HepG2 (cell line): ENCODE measurements at regions not wholly inside any gene's neighbourhood (a gene's known extent, or its start where the extent isn't known, plus 50 kb on each side); places are given as distances from the start of the nearest gene placed in this dataset.

ENCODE experiments used
- ATAC-seq: fragments of 200-7000 bp; cut with Tn5 transposase; 3 replicates; pipeline ENCODE4 v1.9.1; 2020; ENCODE audit warnings: mild to moderate bottlenecking, moderate library complexity
- BruUV-seq: library from RNA; stranded (reverse); fragments of 400-500 nt; replicated peaks from 2 replicates; lab custom pipeline; 2021; lab: Mats Ljungman, UMichigan
- CTCF ChIA-PET: fragments of 300-600 bp; formaldehyde crosslinking; extraction: SDS; loops from one replicate; lab custom pipeline; 2021; ENCODE audit warnings: low total read pairs, inconsistent platforms, low intra/inter-chr PET ratio; lab: Yijun Ruan, JAX
- POLR2A ChIA-PET: fragments of 350-600 bp; sonication (Branson Sonifier 250); formaldehyde crosslinking; loops from one replicate; lab custom pipeline; 2020; ENCODE audit warnings: antibody characterized with exemption, inconsistent platforms; lab: Yijun Ruan, JAX
- DNase-seq: peaks from one replicate; pipeline ENCODE4 v3.0.0-alpha.2; 2015; ENCODE audit warnings: low spot score
- FAIRE-seq: peaks from 3 replicates; lab custom pipeline; 2011; peaks lifted over from hg19 to GRCh38; lab: Jason Lieb, UNC
- H2AFZ ChIP-seq: one replicate; pipeline ENCODE4 v1.6.1; 2011; ENCODE audit warnings: low read length, inconsistent platforms
- H3K27ac ChIP-seq: fragments of 300-600 bp; 3 replicates; pipeline ENCODE4 v1.8.0; 2011; ENCODE audit warnings: mixed run types, mild to moderate bottlenecking, mixed read lengths, low read length, inconsistent platforms; ENCODE audit not compliant: insufficient read depth; ENCODE audit errors: extremely low read length
- H3K27me3 ChIP-seq, 2 experiments: fragments of 200-600 bp in 1 of 2; 2 replicates in 1 of 2; 3 replicates in 1 of 2; pipeline versions ENCODE4 v1.6.0 to v1.8.0; 2011; ENCODE audit warnings: low read length in 2 of 2, mild to moderate bottlenecking in 2 of 2, moderate library complexity in 2 of 2, inconsistent platforms in 1 of 2; ENCODE audit not compliant: insufficient read depth in 2 of 2, control insufficient read depth in 1 of 2
- H3K36me3 ChIP-seq, 2 experiments: fragments of 200-600 bp in 1 of 2; replicated peaks in 1 of 2; 2 replicates in 1 of 2; 3 replicates in 1 of 2; pipeline versions ENCODE4 v1.5.1 to v1.8.0; 2011; ENCODE audit warnings: low read length in 2 of 2, inconsistent platforms in 1 of 2; ENCODE audit not compliant: insufficient read depth in 2 of 2, control insufficient read depth in 1 of 2
- H3K4me1 ChIP-seq: 2 replicates; pipeline ENCODE4 v1.5.1; 2012; ENCODE audit warnings: low read length, inconsistent platforms; ENCODE audit not compliant: insufficient read depth
- H3K4me2 ChIP-seq: 2 replicates; pipeline ENCODE4 v1.6.0; 2011; ENCODE audit warnings: low read depth, low read length, inconsistent platforms
- H3K4me3 ChIP-seq, 3 experiments: fragments of 200-600 bp in 1 of 3; sonication (generic), shearing (Covaris generic) in 1 of 3; replicated peaks in 1 of 3; 2 replicates each; pipeline ENCODE4 v1.5.1; 2011 to 2016; ENCODE audit warnings: low read length in 3 of 3, inconsistent platforms in 2 of 3, low read depth in 2 of 3, mild to moderate bottlenecking in 2 of 3, control low read depth in 1 of 3, mixed read lengths in 1 of 3; ENCODE audit not compliant: insufficient read depth in 1 of 3
- H3K79me2 ChIP-seq: one replicate; pipeline ENCODE4 v1.6.1; 2011; ENCODE audit warnings: low read length, inconsistent platforms; ENCODE audit not compliant: insufficient read depth
- H3K9ac ChIP-seq: 2 replicates; pipeline ENCODE4 v1.6.0; 2011; ENCODE audit warnings: mild to moderate bottlenecking, low read depth, low read length, inconsistent platforms; ENCODE audit not compliant: insufficient read depth
- H3K9me3 ChIP-seq: 2 replicates; pipeline ENCODE4 v1.5.1; 2012; ENCODE audit warnings: mild to moderate bottlenecking, low read length
- H4K20me1 ChIP-seq: 2 replicates; pipeline ENCODE4 v1.6.0; 2011; ENCODE audit warnings: inconsistent platforms, mild to moderate bottlenecking, low read length, moderate library complexity; ENCODE audit not compliant: insufficient read depth
- ATAD3A ChIP-seq: sonication (generic); formaldehyde crosslinking; IDR thresholded peaks from 2 replicates; pipeline ENCODE4 v1.4.0; 2020; ENCODE audit warnings: missing genetic modification reagents
- CHD4 ChIP-seq: fragments of 200-600 bp; sonication (generic); IDR thresholded peaks from 2 replicates; pipeline ENCODE4 v1.7.0; 2017; ENCODE audit warnings: mild to moderate bottlenecking, low read length, borderline replicate concordance
- ERF ChIP-seq: IDR thresholded peaks from 2 replicates; pipeline ENCODE4 v1.6.1; 2018; ENCODE audit warnings: missing biosample characterization, missing genetic modification reagents
- HCFC1 ChIP-seq: fragments of 150-350 bp; IDR thresholded peaks from 2 replicates; pipeline ENCODE4 v1.6.1; 2014; ENCODE audit warnings: low read depth, low read length
- HNRNPL ChIP-seq: fragments of 200-400 bp; formaldehyde crosslinking; IDR thresholded peaks from 2 replicates; pipeline ENCODE4 v1.6.1; 2017; ENCODE audit warnings: mild to moderate bottlenecking, low read depth, low read length
- MAF1 ChIP-seq: sonication (generic); formaldehyde crosslinking; IDR thresholded peaks from 2 replicates; pipeline ENCODE4 v1.5.0; 2020; ENCODE audit warnings: missing genetic modification reagents, borderline replicate concordance
- MTA1 ChIP-seq: sonication (generic); formaldehyde crosslinking; IDR thresholded peaks from 2 replicates; pipeline ENCODE4 v1.4.0; 2020; ENCODE audit warnings: missing genetic modification reagents, mild to moderate bottlenecking, borderline replicate concordance
- MTA3 ChIP-seq: sonication (generic); formaldehyde crosslinking; IDR thresholded peaks from 2 replicates; pipeline ENCODE4 v1.4.0; 2020; ENCODE audit warnings: missing genetic modification reagents
- MYC ChIP-seq: sonication (generic); formaldehyde crosslinking; IDR thresholded peaks from 2 replicates; pipeline ENCODE4 v1.9.0; 2021; ENCODE audit warnings: missing genetic modification reagents, borderline replicate concordance
- PRMT3 ChIP-seq: sonication (generic); formaldehyde crosslinking; IDR thresholded peaks from 2 replicates; pipeline ENCODE4 v1.8.1; 2022; ENCODE audit warnings: low read depth, mild to moderate bottlenecking, moderate library complexity, missing genetic modification reagents, borderline replicate concordance
- REXO4 ChIP-seq: sonication (generic); formaldehyde crosslinking; IDR thresholded peaks from 2 replicates; pipeline ENCODE4 v1.8.0; 2022; ENCODE audit warnings: missing genetic modification reagents, mild to moderate bottlenecking, borderline replicate concordance
- SMAD1 ChIP-seq: sonication (generic); formaldehyde crosslinking; IDR thresholded peaks from 2 replicates; pipeline ENCODE4 v1.4.0; 2020; ENCODE audit warnings: missing genetic modification reagents, low read depth, mild to moderate bottlenecking, borderline replicate concordance
- ZNF274 ChIP-seq: sonication (generic); formaldehyde crosslinking; IDR thresholded peaks from 2 replicates; pipeline ENCODE4 v1.5.1; 2020; ENCODE audit warnings: mild to moderate bottlenecking, missing genetic modification reagents
- ZNF329 ChIP-seq: sonication (generic); formaldehyde crosslinking; IDR thresholded peaks from 2 replicates; pipeline ENCODE4 v1.9.0; 2021; ENCODE audit warnings: low read depth, mild to moderate bottlenecking, missing genetic modification reagents
- ZNF547 ChIP-seq: sonication (generic); formaldehyde crosslinking; IDR thresholded peaks from 2 replicates; pipeline ENCODE4 v1.5.1; 2020; ENCODE audit warnings: mild to moderate bottlenecking, missing genetic modification reagents
- ZNF567 ChIP-seq: sonication (generic); formaldehyde crosslinking; IDR thresholded peaks from 2 replicates; pipeline ENCODE4 v1.8.1; 2023; ENCODE audit warnings: mild to moderate bottlenecking, missing genetic modification reagents, borderline replicate concordance
- ZNF619 ChIP-seq: sonication (generic); formaldehyde crosslinking; IDR thresholded peaks from 2 replicates; pipeline ENCODE4 v1.4.0; 2020; ENCODE audit warnings: mild to moderate bottlenecking, missing genetic modification reagents
- WGBS: methylation state at CpG from one replicate; pipeline ENCODE4 v1.1.6; 2017; ENCODE audit warnings: low lambda C conversion rate; 5-methylcytosine and 5-hydroxymethylcytosine counted together
- in situ Hi-C: cut with HindIII; loops from 2 replicates; pipeline ENCODE4 v1.10.0; 2017; ENCODE audit warnings: low pct_unique_long_range_greater_than_20kb; ENCODE audit not compliant: extremely low pct_ligation_motif_present
- intact Hi-C: fragments of 100-400 bp; cut with micrococcal nuclease; formaldehyde crosslinking; loops from one replicate; pipeline ENCODE4 v1.10.0; 2022; ENCODE audit not compliant: unreplicated experiment
- TF ChIP-seq, protein P1 (sequence below): IDR thresholded peaks from 2 replicates; pipeline ENCODE4 v1.6.1; 2016; ENCODE audit warnings: low read depth
- TF ChIP-seq, protein P2 (sequence below): IDR thresholded peaks from 2 replicates; pipeline ENCODE4 v1.6.1; 2016; ENCODE audit warnings: low read depth, borderline replicate concordance

DNA sequence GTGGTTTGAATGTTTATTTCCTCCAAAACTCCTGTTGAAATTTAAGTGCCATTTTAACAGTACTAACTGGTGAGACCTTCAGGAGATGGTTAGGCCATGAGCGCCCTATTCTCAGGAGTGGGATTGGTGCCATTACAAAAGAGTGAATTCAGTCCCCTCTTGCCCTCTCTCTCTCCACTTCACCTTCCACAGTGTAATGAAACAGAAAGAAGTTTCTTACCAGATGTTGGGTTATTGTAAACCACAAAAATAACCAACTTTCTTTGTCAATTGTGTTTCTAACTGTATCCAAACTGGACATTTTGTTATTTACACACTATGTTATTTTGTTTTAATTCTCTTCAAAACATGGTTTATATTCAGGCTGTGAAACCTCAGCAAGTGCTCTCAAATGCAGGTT lies 1734.3 kb downstream of the PCDH7 start:
- DNase-seq (no peak), FAIRE-seq (no peak), ATAC-seq (no peak)
- Histone ChIP-seq H3K27me3 (no peaks in the 10 kb centered on the region), H3K4me1 (no peaks in the 10 kb centered on the region), H3K4me2 (no peak overlapping the region), H3K9ac (no peak overlapping the region), H3K4me3 (no peak overlapping the region), H4K20me1 (no peaks in the 10 kb centered on the region), H3K79me2 (no peaks in the 10 kb centered on the region), H3K27ac (no peak overlapping the region), H3K36me3 (no peaks in the 10 kb centered on the region), H2AFZ (no peak overlapping the region), H3K9me3 (no peaks in the 10 kb centered on the region)
- intact Hi-C loops: no loop called here
- no TSS peak for BruUV-seq
- in situ Hi-C loops: no loop called here
- ChIA-PET CTCF (no interaction called here), POLR2A (no interaction called here)
- WGBS: 6% methylated on average over 1 of the region's 1 CpG
- no peak for TF ChIP-seq ERF (CRISPR knock-in tag)
- TF ChIP-seq MTA3 (CRISPR knock-in tag): no peak
- no peak for TF ChIP-seq ZNF547 (CRISPR knock-in tag)
- TF ChIP-seq MYC (CRISPR knock-in tag): no peak
- TF ChIP-seq HNRNPL: no peak
- no peak for TF ChIP-seq ZNF619 (CRISPR knock-in tag)
- no peak for TF ChIP-seq ATAD3A (CRISPR knock-in tag)
- TF ChIP-seq ZNF274: no peak
- TF ChIP-seq CHD4: no peak

DNA sequence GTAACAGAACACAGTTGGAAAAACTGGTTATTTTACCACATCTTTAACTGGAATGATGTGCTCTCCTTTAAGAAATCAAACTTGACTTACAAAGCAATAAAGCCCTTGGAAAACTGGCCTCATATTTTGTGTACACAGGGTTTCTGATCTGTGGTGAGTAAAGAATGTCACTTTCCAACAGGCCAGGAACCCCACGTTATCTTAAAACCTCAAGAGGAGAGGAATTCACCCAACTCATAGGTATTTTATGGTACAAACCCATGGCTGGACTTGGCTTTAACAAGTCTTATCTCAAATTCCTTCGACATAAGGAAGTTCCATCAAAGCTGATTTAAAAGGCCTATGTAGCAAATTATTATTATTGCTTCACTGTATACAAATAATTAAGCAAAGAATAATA lies 1735.1 kb downstream of the PCDH7 start:
- ChIA-PET POLR2A (no interaction called here), CTCF (no interaction called here)
- Histone ChIP-seq H3K9me3 (no peaks in the 10 kb centered on the region), H4K20me1 (no peaks in the 10 kb centered on the region), H3K79me2 (no peaks in the 10 kb centered on the region), H3K9ac (no peak overlapping the region), H2AFZ (no peak overlapping the region), H3K4me3 (no peak overlapping the region), H3K36me3 (no peaks in the 10 kb centered on the region), H3K27me3 (no peaks in the 10 kb centered on the region), H3K4me1 (no peaks in the 10 kb centered on the region), H3K4me2 (no peak overlapping the region), H3K27ac (no peak overlapping the region)
- FAIRE-seq (no peak), DNase-seq (no peak), ATAC-seq (no peak)
- 9% methylated on average over 2 of the region's 2 CpGs for WGBS
- TF ChIP-seq ZNF567 (no peak), SMAD1 (CRISPR knock-in tag) (no peak), MAF1 (CRISPR knock-in tag) (no peak), MTA1 (CRISPR knock-in tag) (no peak), REXO4 (CRISPR knock-in tag) (no peak), PRMT3 (no peak), HCFC1 (no peak), ZNF329 (CRISPR knock-in tag) (no peak)
- TF ChIP-seq, protein P1, sequence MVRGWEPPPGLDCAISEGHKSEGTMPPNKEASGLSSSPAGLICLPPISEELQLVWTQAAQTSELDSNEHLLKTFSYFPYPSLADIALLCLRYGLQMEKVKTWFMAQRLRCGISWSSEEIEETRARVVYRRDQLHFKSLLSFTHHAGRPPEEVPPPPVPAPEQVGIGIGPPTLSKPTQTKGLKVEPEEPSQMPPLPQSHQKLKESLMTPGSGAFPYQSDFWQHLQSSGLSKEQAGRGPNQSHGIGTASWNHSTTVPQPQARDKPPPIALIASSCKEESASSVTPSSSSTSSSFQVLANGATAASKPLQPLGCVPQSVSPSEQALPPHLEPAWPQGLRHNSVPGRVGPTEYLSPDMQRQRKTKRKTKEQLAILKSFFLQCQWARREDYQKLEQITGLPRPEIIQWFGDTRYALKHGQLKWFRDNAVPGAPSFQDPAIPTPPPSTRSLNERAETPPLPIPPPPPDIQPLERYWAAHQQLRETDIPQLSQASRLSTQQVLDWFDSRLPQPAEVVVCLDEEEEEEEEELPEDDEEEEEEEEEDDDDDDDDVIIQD: no peak
- TF ChIP-seq, protein P2, sequence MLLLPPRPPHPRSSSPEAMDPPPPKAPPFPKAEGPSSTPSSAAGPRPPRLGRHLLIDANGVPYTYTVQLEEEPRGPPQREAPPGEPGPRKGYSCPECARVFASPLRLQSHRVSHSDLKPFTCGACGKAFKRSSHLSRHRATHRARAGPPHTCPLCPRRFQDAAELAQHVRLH (CRISPR knock-in tag): no peak
- intact Hi-C loops (no loop called here), in situ Hi-C loops (no loop called here)
- no TSS peak for BruUV-seq
